H1 (cell line): ENCODE measurements at regions not wholly inside any gene's neighbourhood (a gene's known extent, or its start where the extent isn't known, plus 50 kb on each side); places are given as distances from the start of the nearest gene placed in this dataset.

Experiments
- BACH1 ChIP-seq: IDR thresholded peaks from 2 replicates; pipeline ENCODE4 v1.6.1; 2012; ENCODE audit warnings: low read length, improper control_type of control experiment
- MAX ChIP-seq: IDR thresholded peaks from 2 replicates; pipeline ENCODE4 v1.6.1; 2012; ENCODE audit warnings: inconsistent platforms
- RAD21 ChIP-seq, 2 experiments: IDR thresholded peaks in 1 of 2; conservative IDR thresholded peaks in 1 of 2; 2 replicates each; pipeline ENCODE4 v1.6.1; 2011; ENCODE audit warnings: low read depth in 2 of 2, low read length in 2 of 2, improper control_type of control experiment in 1 of 2, inconsistent platforms in 1 of 2, mild to moderate bottlenecking in 1 of 2, moderate library complexity in 1 of 2
- RNF2 ChIP-seq: fragments of 200-900, 300-1000 bp; sonication (generic); IDR thresholded peaks from 2 replicates; pipeline ENCODE4 v1.7.1; 2016; ENCODE audit warnings: borderline replicate concordance, low read depth, mild to moderate bottlenecking, antibody characterized with exemption, low read length; ENCODE audit not compliant: poor library complexity, severe bottlenecking; ENCODE audit errors: missing control alignments
- TAF7 ChIP-seq: optimal IDR thresholded peaks from 2 replicates; pipeline ENCODE3; 2011; ENCODE audit warnings: low read depth, mild to moderate bottlenecking, inconsistent platforms, low read length, moderate library complexity, borderline replicate concordance
- TF ChIP-seq, protein P1 (sequence below): IDR thresholded peaks from 2 replicates; pipeline ENCODE4 v1.6.1; 2011; ENCODE audit warnings: low read length, improper control_type of control experiment

- no peak for TF ChIP-seq BACH1
- no peak for TF ChIP-seq MAX
- no peak for TF ChIP-seq RNF2
- TF ChIP-seq TAF7 = no peak
- TF ChIP-seq, protein P1, sequence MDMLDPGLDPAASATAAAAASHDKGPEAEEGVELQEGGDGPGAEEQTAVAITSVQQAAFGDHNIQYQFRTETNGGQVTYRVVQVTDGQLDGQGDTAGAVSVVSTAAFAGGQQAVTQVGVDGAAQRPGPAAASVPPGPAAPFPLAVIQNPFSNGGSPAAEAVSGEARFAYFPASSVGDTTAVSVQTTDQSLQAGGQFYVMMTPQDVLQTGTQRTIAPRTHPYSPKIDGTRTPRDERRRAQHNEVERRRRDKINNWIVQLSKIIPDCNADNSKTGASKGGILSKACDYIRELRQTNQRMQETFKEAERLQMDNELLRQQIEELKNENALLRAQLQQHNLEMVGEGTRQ = no peak
- no peak for TF ChIP-seq RAD21 (IDR thresholded peaks at IDR 0.05 in 1 of 2, conservative IDR thresholded peaks at IDR 0.05 in 1 of 2; ENCODE audit: low read depth in 2 of 2, low read length in 2 of 2)
Observed at GRCh38 chr4:108276690-108277089, 108.0 kb upstream of the LEF1 start (continued).
